ENCODE measurements at regions not wholly inside any gene's neighbourhood (a gene's known extent, or its start where the extent isn't known, plus 50 kb on each side); places are given as distances from the start of the nearest gene placed in this dataset.

DNA sequence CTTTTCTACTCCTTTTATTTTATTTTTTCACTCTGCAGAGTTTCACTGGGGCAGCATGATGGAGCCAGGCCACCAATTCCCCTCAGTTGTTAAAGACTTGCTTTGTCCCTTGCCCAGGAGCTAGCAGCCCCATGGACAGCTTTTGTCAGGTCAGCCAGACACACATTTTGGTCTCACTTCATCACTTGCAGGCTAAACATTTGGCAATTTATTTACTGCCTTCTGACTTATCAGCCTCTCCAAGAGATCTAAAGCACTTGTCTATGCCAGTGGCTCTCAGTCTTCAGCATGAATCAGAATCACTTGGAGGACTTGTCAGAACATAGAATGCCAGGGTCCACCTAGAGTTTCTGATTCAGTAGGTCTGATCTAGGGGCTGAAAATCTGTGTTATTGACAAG, 66.4 kb upstream of the GDF10 start:
- FAIRE-seq (no peak), DNase-seq (ENCODE audit: low read depth, low spot score) (no peak)
- Histone ChIP-seq H2AFZ (ENCODE audit: control insufficient read depth, low read length) (no peak overlapping the region), H3K36me3 (ENCODE audit: control insufficient read depth in 2 of 2, extremely low read depth in 1 of 2, insufficient read depth in 2 of 2, low read length in 2 of 2) (no peaks in the 10 kb centered on the region), H3K4me1 (ENCODE audit: control insufficient read depth, extremely low read depth, insufficient read depth, low read length) (no peaks in the 10 kb centered on the region), H3K9me3 (ENCODE audit: control insufficient read depth, low read depth, low read length) (no peaks in the 10 kb centered on the region), H4K20me1 (ENCODE audit: control insufficient read depth, extremely low read depth, insufficient read depth, low read length) (no peaks in the 10 kb centered on the region), H3K4me3 (ENCODE audit: control insufficient read depth in 2 of 3, extremely low read depth in 1 of 3, insufficient read depth in 2 of 3, low read depth in 1 of 3, low read length in 3 of 3) (no peak overlapping the region), H3K27me3 (ENCODE audit: control insufficient read depth, extremely low read depth, insufficient read depth, low read length) (no peaks in the 10 kb centered on the region), H3K27ac (ENCODE audit: control insufficient read depth, insufficient read depth, low read length) (no peak overlapping the region), H3K9ac (ENCODE audit: control insufficient read depth, extremely low read depth, insufficient read depth, low read length) (no peak overlapping the region), H3K9me1 (ENCODE audit: control insufficient read depth, extremely low read depth, insufficient read depth, low read length) (no peaks in the 10 kb centered on the region), H3K4me2 (ENCODE audit: control insufficient read depth, extremely low read depth, insufficient read depth, low read depth, low read length) (no peak overlapping the region), H3K79me2 (ENCODE audit: control insufficient read depth, insufficient read depth, low read length) (no peaks in the 10 kb centered on the region)
- dilution Hi-C loops (cut with MboI; ENCODE audit: extremely low pct_ligation_motif_present, low sequenced_read_pairs) = no loop called here
- TF ChIP-seq, protein P1, sequence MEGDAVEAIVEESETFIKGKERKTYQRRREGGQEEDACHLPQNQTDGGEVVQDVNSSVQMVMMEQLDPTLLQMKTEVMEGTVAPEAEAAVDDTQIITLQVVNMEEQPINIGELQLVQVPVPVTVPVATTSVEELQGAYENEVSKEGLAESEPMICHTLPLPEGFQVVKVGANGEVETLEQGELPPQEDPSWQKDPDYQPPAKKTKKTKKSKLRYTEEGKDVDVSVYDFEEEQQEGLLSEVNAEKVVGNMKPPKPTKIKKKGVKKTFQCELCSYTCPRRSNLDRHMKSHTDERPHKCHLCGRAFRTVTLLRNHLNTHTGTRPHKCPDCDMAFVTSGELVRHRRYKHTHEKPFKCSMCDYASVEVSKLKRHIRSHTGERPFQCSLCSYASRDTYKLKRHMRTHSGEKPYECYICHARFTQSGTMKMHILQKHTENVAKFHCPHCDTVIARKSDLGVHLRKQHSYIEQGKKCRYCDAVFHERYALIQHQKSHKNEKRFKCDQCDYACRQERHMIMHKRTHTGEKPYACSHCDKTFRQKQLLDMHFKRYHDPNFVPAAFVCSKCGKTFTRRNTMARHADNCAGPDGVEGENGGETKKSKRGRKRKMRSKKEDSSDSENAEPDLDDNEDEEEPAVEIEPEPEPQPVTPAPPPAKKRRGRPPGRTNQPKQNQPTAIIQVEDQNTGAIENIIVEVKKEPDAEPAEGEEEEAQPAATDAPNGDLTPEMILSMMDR (optimal IDR thresholded peaks at IDR 0.05 in 1 of 3, IDR thresholded peaks at IDR 0.05 in 1 of 3, conservative IDR thresholded peaks at IDR 0.05 in 1 of 3; ENCODE audit: extremely low read depth in 1 of 3, insufficient read depth in 2 of 3, low read length in 3 of 3) = no peak
- no peak for TF ChIP-seq EZH2 (IDR thresholded peaks at IDR 0.05; ENCODE audit: low read length)

- Histone ChIP-seq H3K9me3 (ENCODE audit: control insufficient read depth, low read depth, low read length) (no peaks in the 10 kb centered on the region), H3K27me3 (ENCODE audit: control insufficient read depth, extremely low read depth, insufficient read depth, low read length) (no peaks in the 10 kb centered on the region), H3K9me1 (ENCODE audit: control insufficient read depth, extremely low read depth, insufficient read depth, low read length) (no peaks in the 10 kb centered on the region), H3K9ac (ENCODE audit: control insufficient read depth, extremely low read depth, insufficient read depth, low read length) (no peak overlapping the region), H4K20me1 (ENCODE audit: control insufficient read depth, extremely low read depth, insufficient read depth, low read length) (no peaks in the 10 kb centered on the region), H3K4me3 (ENCODE audit: control insufficient read depth in 2 of 3, extremely low read depth in 1 of 3, insufficient read depth in 2 of 3, low read depth in 1 of 3, low read length in 3 of 3) (no peak overlapping the region), H3K79me2 (ENCODE audit: control insufficient read depth, insufficient read depth, low read length) (no peaks in the 10 kb centered on the region), H3K4me2 (ENCODE audit: control insufficient read depth, extremely low read depth, insufficient read depth, low read depth, low read length) (no peak overlapping the region), H3K27ac (ENCODE audit: control insufficient read depth, insufficient read depth, low read length) (no peak overlapping the region), H3K4me1 (ENCODE audit: control insufficient read depth, extremely low read depth, insufficient read depth, low read length) (no peaks in the 10 kb centered on the region), H3K36me3 (ENCODE audit: control insufficient read depth in 2 of 2, extremely low read depth in 1 of 2, insufficient read depth in 2 of 2, low read length in 2 of 2) (no peaks in the 10 kb centered on the region), H2AFZ (ENCODE audit: control insufficient read depth, low read length) (no peak overlapping the region)
- FAIRE-seq (no peak), DNase-seq (ENCODE audit: low read depth, low spot score) (no peak)
- TF ChIP-seq, protein P1 (optimal IDR thresholded peaks at IDR 0.05 in 1 of 3, IDR thresholded peaks at IDR 0.05 in 1 of 3, conservative IDR thresholded peaks at IDR 0.05 in 1 of 3; ENCODE audit: extremely low read depth in 1 of 3, insufficient read depth in 2 of 3, low read length in 3 of 3) = no peak
- TF ChIP-seq EZH2 (IDR thresholded peaks at IDR 0.05; ENCODE audit: low read length) = no peak
- dilution Hi-C loops (cut with MboI; ENCODE audit: extremely low pct_ligation_motif_present, low sequenced_read_pairs) = no loop called here
Observed at GRCh38 chr10:47235484-47235883, 64.5 kb upstream of the GDF10 start.
